HG03565 (cell line): ENCODE measurements at regions not wholly inside any gene's neighbourhood (a gene's known extent, or its start where the extent isn't known, plus 50 kb on each side); places are given as distances from the start of the nearest gene placed in this dataset.
"Not testable (repeated sequence)": the region's sequence is repeated elsewhere in the genome, so short reads cannot be mapped to it uniquely, and the experiment has no call there.

Experiments used
- ATAC-seq: cut with Tn5 transposase; IDR thresholded peaks from one replicate; pipeline ENCODE4 v1.9.1; 2021; ENCODE audit warnings: mild to moderate bottlenecking, moderate library complexity; ENCODE audit not compliant: unreplicated experiment

DNA sequence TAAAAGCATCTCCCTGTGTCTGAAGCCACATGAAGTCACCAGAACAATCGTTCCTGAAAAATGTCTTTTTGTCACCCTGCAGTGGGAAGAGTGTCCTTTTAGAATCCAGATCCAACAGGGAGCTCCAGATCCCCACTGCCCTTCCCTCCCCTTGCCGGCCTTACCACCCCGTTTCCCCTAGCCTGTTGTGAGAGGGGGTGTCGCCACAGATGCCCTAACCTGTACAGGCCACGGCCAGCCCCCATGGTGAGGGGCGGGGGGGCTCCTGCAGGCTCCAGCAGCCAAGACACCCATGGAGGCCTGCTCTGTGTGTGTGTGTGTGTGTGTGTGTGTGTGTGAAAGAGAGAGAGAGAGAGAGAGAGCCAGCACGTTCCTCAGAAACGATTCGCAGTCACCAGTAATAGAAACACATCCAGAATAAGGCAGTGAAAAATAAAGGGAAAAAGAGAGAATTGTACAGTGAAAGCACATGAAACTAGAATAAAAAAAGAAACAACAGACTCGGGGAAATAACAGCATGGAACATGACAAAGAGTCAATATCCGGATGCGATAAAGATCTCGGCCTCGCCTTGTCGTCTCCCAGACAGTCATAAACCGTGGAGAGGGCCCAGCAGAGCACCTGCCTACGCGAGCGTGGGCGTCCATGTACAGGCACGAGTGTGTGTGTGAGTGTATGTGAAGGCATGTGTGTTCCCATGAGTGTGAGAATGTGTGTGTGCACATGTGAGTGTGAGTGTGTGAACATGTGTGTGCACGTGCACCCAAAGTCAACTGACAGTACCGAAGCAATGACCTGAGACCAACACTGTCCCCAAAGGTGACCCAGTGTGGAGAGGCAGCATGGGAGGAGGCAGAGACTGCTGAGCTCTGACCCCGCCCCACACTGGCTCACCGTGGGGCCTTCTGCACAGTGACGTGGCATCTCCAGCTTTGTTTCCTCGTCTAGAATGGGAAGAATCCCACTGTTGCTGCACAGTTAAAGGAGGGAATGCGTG is 303.8 kb downstream of the NPHP4 start:
- ATAC-seq, result no peak

DNA sequence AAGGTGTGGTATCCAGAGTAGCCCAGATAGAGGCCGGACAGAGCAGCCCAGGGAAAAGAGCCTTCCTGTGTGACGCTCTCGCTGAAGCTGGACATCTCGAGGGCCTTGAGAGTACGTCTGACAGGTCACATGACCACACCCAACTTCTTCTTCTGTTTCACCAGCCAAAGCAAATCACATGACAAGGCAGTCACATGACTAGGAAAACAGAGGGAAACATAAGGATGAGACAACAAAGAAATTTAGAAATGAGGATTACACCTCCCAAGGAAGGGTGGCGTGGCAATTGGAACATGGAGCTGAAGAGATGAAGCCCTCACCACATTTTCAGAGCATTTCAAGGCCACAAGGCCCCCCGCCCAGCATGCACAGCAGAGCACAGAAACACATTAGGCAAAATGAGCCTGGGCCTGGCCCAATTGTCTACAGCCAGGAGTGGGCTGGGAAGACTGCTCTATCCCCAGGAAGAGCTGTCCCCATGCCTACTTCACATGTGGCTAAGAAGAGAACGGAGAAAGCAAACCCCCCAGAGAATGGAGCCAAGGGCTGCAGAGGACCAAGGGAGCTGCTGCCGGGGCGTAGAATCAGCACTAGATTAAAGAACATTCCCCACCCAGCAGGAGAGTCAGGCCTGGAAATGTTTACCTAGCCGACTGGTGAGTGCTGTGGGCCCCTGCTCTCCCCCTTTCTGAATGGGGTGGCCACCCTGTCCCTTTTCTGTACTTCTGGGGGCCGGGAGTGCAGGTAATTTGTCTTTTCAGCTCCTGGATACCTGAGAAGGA is 305.1 kb downstream of the NPHP4 start:
- no peak for ATAC-seq

DNA sequence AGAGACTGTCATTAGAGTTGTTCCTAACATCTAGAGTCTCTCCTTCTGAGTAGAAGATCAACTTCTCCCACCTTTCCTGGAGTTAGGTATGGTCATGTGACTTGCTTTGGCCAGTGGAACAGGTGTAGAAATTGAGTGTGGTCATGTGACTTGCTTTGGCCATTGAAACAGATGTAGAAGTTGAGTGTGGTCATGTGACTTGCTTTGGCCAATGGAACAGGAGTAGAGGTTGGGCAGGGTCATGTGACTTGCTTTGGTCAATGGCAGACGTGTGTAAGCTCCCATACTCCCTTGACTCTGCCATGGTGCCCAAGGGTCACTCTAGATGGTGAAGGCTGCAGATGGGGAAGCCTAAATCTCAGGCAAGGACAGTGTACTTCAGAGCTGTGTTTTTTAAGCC is 306.0 kb downstream of the NPHP4 start:
- no peak for ATAC-seq

DNA sequence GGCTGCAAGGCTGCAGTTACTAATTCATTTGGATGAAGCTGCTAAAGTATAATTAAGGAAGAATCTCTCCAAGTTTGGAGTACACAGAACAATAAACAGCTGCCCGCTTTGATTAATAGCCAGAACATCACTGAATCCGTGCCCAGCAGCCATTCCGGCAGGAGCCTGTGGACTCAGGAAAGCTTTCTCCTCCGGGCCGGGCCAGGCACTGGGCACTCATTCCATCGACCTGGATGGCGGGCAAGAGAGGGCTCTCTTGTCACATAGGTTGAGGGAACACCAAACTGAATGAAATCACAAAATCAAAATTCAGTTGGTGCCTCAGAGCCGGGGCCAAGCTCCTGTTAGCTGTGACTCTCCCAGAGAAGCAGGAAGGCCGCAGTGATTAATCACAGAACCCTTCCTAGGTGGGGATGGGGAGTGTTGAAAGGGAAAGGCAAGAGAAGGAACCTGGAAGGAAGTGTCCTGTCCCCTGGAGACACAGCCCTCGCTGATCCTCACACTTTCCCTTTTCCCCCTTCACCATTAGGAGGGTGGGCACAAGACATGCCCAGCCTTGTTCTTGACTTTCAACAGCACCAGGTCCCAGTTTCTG is 306.7 kb downstream of the NPHP4 start:
- no peak for ATAC-seq

DNA sequence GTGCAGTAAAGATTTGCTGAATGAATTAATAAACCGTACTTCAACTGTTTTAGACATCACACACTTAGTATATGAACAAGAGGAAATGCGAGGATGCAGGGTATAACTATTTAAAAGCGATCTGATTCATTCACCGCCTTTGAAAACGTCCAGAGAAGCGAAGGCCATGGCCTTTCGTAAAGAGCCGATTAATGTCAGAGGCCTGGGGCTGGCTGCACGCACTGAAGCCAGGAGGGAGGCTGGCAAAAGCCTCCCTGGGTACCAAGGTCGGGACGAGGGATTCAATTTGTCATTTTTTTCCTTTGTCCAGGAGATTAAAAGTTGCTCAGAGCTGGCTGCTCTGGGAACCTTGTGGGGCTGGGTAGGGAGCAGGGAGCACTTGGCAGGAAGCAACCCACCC is 307.4 kb downstream of the NPHP4 start:
- no peak for ATAC-seq

DNA sequence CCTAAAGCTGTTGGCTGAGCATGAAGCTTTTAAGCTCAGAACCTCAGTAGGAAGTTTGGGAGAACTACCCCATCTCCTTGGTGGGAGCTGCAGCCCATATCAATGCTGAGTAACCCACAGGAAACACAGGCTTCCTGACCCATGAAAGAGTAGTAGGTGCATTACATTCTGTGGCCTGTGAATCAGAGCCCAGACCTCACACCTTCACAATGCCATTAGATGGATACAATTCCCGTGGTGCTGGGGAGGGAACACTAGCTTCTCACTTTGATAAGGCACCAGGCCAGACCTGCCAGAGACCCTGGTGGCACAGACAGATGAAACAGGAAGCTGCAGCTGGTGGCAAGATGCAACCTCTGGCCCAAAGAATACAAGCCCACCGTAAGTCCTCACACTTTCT is 308.8 kb downstream of the NPHP4 start:
- no peak for ATAC-seq

DNA sequence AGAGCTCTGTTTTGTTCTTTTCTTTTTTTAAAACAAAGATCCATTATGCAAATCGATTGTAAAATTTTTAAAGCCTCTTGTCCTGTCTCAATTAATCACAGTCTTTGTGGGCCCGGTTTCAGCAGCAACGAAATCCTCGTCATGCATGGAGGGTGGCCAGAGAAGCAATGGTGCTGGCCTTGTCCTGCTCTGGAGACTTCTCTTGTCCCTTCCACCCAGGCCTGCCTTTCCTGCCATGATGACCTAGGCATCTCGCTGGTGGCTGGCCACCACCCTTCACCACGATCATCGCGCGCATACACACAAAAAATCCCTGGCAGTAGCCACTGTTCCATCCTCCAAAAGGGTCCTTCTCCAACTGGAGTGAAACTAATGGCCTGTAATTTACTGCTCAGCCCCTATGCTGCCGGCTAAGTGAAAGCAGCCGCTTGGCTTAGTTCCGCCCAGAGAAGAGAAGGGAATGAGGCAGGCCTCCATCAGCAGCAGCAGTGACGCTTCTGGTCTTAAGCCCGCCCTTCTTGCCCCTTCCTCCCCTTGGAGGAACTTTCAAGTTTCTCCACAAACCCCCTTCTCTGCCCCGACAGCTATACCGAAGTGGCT is 309.5 kb downstream of the NPHP4 start:
- ATAC-seq, result no peak

DNA sequence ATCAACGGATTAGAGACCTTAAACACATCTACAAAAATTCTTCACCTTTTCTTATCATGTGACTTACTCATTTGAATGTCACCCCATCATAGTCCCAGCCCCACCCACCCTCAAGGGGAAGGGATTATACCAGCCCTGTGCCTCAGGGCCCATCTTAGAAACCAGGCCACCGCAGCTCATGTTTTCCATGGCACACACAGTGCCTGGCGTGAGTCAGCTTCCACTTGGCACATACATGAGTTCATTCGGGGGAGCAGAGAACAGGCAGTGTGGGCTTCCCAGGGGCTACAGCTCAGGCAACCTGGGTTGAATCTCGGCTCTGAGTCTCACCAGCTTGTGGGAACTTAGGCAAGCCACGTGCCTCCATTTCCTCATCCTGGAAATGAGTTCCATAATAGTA is 310.6 kb downstream of the NPHP4 start:
- ATAC-seq, result no peak

DNA sequence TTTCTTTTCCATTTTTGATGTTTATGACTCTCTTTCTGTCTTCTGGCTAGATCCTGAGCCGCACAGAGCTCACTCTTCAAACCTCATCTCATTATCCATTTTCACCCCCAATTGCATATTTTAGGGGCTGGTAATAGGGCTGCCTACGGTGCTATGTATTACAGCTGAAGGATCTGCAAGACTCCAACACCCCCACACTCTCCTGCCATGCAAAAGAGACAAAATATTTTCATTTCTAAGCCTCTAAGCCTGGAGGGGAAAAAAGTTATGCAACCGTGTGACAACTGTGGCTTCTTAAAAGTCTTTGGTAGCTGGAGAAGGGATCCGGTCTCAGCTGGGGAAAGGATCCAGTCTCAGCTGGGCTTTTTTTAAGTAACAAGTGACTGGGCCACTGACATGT is 311.6 kb downstream of the NPHP4 start:
- ATAC-seq, result no peak

DNA sequence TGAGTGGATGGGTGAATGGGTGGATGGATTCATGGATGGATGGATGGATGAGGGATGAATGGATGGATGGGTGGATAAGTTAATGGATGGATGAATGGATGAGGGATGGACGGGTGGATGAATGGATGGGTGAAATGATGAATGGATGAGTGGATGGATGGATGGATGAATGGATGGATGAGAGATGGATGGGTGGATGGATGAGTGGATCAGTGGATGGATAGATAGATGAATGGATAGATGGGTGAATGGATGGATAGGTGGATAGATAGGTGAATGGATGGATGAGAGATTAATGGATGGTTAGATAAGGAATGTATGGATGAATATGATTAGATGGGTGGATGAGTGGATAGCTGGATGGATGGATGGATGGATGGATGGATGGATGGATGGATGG is 313.5 kb downstream of the NPHP4 start:
- no peak for ATAC-seq

DNA sequence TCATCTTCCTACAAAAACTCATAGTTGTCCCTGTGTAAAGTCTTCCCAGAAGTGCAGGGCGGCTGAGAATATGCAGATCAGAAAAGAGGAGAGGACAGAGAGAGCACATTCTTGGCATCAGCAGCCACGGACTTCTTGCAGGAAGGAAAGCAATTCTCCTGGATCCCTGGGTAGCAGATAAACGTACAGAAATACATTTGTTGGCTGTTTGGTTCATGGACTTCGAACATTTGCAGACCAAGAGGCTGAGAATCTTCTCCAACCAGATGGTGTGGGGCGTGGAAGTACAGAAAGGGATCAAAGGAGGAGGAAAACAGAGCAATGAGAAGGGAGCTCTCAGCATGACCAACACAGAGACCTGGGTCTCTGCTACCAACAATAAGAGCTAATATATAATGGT is 319.9 kb downstream of the NPHP4 start:
- ATAC-seq, result not testable (repeated sequence)

DNA sequence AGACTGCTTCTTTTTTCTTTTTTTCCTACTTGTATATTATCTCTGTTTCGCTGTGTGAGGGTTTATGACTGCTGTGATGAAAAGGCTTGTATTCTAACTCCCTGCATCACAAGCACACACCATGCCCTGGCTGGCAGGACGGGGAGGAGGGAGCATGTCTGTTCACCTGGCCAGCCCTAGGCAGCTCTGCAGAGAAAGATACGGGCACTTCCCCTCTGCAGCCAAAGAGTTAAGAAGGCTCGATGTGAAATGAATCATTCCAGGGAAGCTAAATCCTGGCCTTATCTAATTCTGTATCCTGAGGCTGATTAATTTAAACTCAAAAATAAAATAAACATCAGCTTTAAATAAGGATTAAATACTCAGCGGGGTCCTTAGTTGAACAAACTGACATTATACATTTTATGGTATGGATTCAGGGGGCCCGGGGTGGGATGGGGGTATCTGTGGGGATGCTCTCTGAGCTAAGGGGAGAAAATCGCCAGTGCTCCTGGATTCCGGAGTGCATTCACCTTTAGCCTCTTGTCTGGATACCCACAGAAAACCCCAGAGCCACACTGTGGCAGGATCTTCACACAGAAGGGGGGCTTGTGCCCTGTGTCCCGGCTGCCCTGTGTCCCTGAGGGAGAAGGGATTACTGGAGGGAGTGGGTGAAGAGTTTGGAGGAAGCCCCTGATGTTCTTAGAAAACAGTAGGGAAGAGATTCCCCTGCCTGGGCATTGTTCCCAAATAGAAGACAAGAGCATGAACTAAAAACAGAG is 321.5 kb downstream of the NPHP4 start:
- no peak for ATAC-seq

DNA sequence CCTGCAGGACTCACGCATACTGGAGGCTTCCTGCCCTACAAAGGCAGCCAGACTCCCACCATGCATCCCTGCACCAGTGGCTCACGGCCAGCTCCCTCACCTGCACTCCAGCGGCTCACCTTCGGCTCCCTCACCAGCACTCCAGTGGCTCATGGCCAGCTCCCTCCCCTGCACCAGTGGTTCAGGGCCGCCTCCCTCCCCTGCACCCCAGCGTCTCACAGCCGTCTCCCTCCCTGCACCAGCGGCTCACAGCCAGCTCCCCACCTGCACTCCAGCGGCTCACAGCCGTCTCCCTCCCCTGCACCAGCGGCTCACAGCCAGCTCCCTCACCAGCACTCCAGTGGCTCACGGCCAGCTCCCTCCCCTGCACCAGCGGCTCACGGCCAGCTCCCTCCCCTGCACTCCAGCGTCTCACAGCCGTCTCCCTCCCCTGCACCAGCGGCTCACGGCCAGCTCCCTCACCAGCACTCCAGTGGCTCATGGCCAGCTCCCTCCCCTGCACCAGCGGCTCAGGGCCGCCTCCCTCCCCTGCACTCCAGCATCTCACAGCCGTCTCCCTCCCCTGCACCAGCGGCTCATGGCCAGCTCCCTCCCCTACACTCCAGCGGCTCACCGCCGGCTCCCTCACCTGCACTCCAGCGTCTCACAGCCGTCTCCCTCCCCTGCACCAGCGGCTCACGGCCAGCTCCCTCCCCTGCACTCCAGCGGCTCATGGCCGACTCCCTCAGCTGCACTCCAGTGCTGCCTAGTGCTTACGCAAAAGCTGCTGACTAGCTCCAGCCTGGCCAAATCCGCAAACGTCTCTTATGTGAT is 324.5 kb downstream of the NPHP4 start:
- no peak for ATAC-seq

DNA sequence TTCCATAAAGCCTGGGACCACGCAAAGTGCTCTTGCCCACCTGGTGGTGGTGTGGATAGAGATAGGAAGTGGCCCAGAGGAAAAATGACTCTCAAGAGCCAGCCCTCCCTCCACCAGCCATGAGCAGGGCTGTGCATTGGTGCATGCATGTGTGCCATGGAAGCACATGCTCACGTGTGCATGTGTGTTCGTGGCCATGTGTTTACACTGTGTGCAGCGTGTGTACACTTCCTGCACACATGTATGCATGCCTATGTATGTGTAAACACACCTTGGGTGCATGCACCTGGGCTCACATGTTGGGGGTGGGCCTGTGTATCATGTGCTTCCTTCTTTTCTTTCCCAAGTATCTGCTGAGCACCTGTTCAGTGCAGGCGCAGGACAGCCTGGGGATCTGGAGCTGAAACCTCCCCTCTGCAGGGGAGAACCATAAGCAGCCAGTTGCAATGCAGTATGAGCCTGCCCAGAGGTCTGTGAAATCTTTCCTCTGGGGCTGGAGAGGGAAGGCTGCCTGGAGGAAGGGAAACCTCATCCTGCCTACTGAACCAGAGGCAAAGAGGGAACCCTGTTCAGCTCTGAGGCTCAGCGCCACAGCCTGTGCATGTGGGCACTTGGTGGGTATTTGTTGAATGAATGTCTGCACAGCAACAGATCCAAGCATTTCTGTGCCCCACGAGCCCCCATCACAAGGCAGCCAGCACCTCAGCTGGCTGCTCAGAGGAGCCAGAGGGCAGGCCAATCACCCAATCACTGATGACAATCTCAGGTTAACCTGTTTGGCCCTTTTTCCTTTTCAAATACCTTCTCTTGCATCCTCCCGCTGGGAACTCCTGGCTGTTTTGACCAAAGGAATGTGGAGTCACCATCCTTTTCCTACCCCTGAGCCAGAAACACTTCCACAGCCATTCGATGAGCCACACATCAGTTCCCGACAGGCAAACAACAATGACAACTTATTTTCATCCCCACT is 327.0 kb downstream of the NPHP4 start:
- ATAC-seq, result no peak

DNA sequence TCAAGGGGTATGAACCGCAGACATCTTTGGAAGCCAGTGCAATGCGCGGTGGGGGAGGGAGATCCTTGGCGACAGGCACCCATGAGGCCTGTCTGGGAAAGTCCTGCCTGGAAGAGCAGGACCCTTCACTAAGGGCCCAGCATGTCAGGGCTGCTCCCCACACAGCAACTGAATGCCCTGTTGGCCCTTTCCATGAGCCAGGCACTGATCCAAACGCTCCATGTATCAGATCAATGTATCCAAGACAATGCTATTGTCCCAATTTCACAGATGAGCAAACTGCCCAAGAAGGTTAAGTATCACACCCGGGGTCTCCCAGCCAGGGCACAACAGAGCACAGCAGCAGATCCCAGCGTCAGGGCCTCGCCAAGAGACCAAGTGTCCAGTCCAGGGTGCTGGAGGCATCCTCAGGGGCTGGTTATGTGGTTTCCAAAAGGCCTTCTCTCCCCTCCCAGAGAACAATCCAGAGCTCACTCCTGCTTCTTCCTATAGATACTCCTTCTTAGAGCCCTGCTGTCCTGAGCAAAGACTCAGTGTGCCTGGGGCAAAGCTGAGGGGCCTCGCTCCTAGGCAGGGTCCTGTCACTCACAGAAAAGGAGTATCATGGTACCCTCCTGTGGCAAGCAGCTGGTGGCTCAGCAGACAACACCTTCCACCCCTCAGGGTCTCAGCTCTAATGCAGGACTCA is 328.0 kb downstream of the NPHP4 start:
- ATAC-seq, result no peak

DNA sequence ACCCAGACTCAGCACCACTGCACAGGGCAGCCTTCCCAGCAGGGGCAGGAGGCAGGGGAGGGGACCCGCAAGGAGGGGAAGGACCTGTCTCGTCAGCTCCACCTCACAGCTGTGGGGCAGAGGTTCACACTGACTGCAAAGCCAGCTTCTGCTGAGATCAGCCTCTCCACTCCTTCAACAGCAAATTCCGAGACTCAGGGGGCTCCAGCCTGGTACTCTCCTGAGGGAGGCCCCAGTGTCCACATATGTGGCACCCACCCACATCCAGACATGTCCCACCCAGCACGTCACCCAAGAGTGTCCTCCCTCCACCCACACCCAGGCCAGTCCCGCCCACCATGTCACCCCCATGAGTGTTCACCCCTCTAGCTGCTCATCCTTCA is 329.5 kb downstream of the NPHP4 start:
- ATAC-seq, result no peak

DNA sequence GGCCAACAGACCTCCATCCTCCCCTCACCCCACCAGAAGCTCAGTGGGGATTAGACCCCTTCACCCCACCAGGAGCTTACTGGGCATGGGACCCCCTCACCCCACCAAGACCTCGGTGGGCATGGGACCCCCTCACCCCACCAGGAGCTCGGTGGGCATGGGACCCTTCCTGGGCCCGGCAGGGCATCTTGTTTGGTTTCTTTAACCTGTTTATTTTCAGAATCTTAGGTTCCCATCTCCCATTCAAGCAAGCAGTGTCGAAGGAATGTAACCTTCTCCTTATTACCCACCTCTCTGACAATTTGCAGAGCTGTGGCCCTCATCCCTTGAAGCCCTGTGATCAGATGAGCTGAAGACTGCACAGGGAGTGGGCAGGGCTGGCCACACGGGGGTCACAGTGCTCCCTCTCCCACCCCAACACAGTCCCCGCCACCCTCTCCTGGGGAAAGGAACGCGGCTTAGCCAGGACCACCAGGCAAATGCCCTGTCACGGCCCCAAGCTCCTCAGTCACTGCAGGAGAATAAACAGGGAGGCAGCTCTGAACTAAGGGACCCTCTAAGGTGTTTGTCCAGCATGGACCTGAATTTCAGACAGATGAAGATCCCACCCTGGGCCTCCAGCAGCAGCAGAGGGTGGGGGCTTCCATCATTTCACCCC is 330.0 kb downstream of the NPHP4 start:
- no peak for ATAC-seq
